HFFc6 (cell line): ENCODE measurements at regions not wholly inside any gene's neighbourhood (a gene's known extent, or its start where the extent isn't known, plus 50 kb on each side); places are given as distances from the start of the nearest gene placed in this dataset.
"Not testable (repeated sequence)": the region's sequence is repeated elsewhere in the genome, so short reads cannot be mapped to it uniquely, and the experiment has no call there.

Experiments used
- DNase-seq: peaks from one replicate; pipeline ENCODE4 v3.0.0-alpha.2; 2018
- H3K27ac Mint-ChIP-seq: 2 replicates; pipeline ENCODE4 v1.8.0; 2020; ENCODE audit warnings: mild to moderate bottlenecking, mixed read lengths
- H3K27me3 Mint-ChIP-seq: 2 replicates; pipeline ENCODE4 v1.8.0; 2021; ENCODE audit warnings: mild to moderate bottlenecking, moderate library complexity, mixed read lengths; ENCODE audit not compliant: insufficient read depth
- H3K36me3 Mint-ChIP-seq: 2 replicates; pipeline ENCODE4 v1.8.0; 2021; ENCODE audit warnings: low read depth, mixed read lengths
- H3K4me1 Mint-ChIP-seq: 2 replicates; pipeline ENCODE4 v1.8.0; 2020; ENCODE audit warnings: low read depth, mixed read lengths
- H3K4me3 Mint-ChIP-seq: 2 replicates; pipeline ENCODE4 v1.8.0; 2020; ENCODE audit warnings: mild to moderate bottlenecking, moderate library complexity, mixed read lengths
- H3K9me3 Mint-ChIP-seq: 2 replicates; pipeline ENCODE4 v1.8.0; 2020; ENCODE audit warnings: mild to moderate bottlenecking, mixed read lengths
- TF ChIP-seq, protein P1 (sequence below): fragments of 200-600 bp; sonication (generic); IDR thresholded peaks from 2 replicates; pipeline ENCODE4 v1.5.0; 2021; ENCODE audit warnings: antibody characterized with exemption, mild to moderate bottlenecking

DNA sequence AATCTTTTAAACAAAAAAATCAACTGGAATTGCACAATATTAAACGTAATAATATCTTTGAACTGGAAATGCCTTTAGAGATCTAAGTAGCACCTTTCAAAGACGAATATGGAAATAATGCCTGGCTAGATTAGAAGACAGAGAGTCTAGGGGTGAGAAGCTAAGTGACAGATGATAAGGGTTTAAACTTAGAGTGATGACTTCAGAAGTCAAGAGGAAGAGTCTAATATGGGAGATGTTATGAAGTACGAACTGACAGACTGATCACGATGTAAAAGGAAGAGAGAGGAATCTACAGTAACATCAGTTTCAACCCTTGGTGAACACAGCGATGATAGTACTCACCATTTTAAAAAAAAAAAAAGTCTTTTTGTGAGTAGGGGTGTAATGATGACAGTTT, 57.9 kb downstream of the HINT1 start:
- TF ChIP-seq, protein P1, sequence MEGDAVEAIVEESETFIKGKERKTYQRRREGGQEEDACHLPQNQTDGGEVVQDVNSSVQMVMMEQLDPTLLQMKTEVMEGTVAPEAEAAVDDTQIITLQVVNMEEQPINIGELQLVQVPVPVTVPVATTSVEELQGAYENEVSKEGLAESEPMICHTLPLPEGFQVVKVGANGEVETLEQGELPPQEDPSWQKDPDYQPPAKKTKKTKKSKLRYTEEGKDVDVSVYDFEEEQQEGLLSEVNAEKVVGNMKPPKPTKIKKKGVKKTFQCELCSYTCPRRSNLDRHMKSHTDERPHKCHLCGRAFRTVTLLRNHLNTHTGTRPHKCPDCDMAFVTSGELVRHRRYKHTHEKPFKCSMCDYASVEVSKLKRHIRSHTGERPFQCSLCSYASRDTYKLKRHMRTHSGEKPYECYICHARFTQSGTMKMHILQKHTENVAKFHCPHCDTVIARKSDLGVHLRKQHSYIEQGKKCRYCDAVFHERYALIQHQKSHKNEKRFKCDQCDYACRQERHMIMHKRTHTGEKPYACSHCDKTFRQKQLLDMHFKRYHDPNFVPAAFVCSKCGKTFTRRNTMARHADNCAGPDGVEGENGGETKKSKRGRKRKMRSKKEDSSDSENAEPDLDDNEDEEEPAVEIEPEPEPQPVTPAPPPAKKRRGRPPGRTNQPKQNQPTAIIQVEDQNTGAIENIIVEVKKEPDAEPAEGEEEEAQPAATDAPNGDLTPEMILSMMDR = no peak
- Mint-ChIP-seq H3K36me3 (no peaks in the 10 kb centered on the region), H3K27me3 (peaks cover 2% of the 10 kb centered on the region), H3K9me3 (no peaks in the 10 kb centered on the region), H3K4me1 (no peaks in the 10 kb centered on the region), H3K27ac (no peak overlapping the region), H3K4me3 (no peak overlapping the region)
- no peak for DNase-seq

DNA sequence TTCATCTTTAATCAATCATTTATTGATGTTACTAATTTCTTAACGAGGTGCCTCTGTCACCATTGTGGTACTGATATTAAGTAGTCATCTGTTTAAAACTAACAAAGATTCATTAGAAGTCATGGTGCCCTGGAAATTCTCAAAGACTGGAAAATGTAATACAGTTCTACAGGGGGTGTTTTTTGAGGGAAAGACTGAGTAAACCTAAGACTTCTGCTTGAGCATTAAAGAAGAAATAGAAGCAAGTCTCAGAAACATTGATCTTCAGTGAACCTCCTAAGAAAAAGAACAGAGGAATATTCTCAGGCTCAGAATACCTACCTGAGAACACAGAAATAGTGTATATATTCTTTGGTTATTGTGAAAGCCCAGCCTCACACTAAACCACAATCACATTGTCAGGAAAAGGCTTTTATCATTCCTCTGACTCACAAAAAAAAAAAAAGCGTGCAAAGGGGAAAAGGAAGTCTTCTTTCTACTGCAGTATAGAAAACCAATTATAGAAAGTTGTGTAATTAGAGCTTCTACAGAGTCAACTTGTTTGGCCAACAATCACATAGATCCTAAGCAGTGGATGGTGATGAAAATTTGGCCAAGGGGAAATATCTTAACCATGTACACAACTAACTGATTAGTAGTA, 60.8 kb downstream of the HINT1 start:
- peaks cover 2% of the 10 kb centered on the region for H3K27me3 Mint-ChIP-seq
- H3K27ac Mint-ChIP-seq = no peak overlapping the region
- H3K9me3 Mint-ChIP-seq = no peaks in the 10 kb centered on the region
- H3K4me3 Mint-ChIP-seq = no peak overlapping the region
- H3K36me3 Mint-ChIP-seq = no peaks in the 10 kb centered on the region
- no peaks in the 10 kb centered on the region for H3K4me1 Mint-ChIP-seq
- no peak for DNase-seq
- TF ChIP-seq, protein P1 = no peak

DNA sequence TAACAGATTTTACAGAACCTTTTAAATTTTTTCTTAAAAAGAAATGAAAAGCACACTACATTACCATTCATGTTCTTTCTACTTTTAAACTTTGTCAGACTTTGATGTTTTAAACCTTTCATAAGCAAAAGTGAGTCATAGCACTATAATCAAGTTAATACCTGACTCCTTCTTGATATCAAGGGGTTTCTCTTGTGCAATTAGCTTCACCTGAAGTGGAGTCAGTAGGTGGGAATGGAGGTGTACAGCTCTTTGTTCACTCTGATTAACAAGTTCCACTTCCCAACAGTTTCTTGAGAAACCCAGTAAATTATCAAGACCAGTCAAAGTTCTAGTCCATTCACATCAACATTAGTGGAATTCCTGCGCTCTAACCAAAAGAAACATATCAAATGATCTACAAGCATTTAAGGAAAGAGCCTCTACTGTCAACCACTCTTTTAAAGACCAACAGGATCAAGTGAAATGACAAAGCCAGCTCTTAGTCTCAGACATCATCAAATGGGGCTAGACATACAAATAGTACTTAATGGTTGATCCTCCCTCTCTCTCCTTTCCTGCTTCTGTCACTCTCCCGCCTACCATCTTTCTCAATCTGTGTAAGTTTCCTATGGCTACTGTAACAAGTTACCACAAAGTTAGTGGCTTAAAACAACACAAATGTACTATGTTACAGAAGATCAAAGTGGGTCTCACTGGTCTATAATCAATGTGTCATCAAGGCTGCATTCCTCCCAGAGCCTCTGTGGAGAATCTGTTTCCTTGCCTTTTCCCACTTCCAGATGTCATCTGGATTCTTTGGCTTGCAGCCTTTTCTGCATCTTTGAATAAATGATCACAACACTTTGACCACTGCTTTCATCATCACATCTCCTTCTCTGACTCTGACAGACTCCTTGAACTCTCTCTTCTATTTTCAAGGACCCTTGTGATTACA, 68.0 kb downstream of the HINT1 start:
- no peaks in the 10 kb centered on the region for H3K4me1 Mint-ChIP-seq
- no peak overlapping the region for H3K27ac Mint-ChIP-seq
- H3K4me3 Mint-ChIP-seq = no peak overlapping the region
- H3K9me3 Mint-ChIP-seq = no peaks in the 10 kb centered on the region
- 0 out of 2 replicates have a peak, but pooled peaks cover 1% of the 10 kb centered on the region for H3K27me3 Mint-ChIP-seq
- DNase-seq = no peak
- TF ChIP-seq, protein P1 = no peak
- no peaks in the 10 kb centered on the region for H3K36me3 Mint-ChIP-seq

DNA sequence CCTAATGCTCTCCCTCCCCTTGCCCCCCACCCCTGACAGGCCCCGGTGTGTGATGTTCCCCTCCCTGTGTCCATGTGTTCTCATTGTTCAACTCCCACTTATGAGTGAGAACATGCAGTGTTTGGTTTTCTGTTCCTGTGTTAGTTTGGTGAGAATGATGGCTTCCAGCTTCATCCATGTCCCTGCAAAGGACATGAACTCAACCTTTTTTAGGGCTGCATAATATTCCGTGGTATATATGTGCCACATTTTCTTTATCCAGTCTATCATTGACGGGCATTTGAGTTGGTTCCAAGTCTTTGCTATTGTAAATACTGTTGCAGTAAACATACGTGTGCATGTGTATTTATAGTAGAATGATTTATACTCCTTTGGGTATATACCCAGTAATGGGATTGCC, 69.5 kb downstream of the HINT1 start:
- not testable (repeated sequence) for H3K4me1 Mint-ChIP-seq, DNase-seq, H3K36me3 Mint-ChIP-seq, H3K4me3 Mint-ChIP-seq, H3K27ac Mint-ChIP-seq, H3K27me3 Mint-ChIP-seq, H3K9me3 Mint-ChIP-seq

DNA sequence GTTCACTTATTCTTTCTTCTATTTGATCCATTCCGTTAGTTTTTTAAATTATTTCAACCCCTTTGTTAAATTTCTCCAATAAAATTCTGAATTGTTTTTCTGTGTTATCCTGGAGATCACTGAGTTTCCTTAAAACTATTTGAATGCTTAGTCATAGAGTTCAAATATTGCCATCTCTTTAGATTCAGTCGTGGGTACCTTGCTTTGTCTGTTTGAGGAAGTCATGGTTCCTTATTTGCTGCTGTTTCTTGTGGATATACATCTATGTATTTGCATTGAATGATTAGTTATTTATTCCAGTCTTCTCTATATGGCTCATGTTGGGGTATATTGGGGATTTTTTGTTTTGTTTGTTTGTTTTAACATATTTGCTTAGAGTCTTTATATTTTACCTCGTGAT, 80.6 kb downstream of the HINT1 start:
- no peaks in the 10 kb centered on the region for H3K27me3 Mint-ChIP-seq
- no peaks in the 10 kb centered on the region for H3K4me1 Mint-ChIP-seq
- no peaks in the 10 kb centered on the region for H3K36me3 Mint-ChIP-seq
- no peak for DNase-seq
- no peak overlapping the region for H3K27ac Mint-ChIP-seq
- H3K9me3 Mint-ChIP-seq = peaks cover 4% of the 10 kb centered on the region; the same call in 1 of the 2 replicates
- TF ChIP-seq, protein P1 = no peak
- no peak overlapping the region for H3K4me3 Mint-ChIP-seq

DNA sequence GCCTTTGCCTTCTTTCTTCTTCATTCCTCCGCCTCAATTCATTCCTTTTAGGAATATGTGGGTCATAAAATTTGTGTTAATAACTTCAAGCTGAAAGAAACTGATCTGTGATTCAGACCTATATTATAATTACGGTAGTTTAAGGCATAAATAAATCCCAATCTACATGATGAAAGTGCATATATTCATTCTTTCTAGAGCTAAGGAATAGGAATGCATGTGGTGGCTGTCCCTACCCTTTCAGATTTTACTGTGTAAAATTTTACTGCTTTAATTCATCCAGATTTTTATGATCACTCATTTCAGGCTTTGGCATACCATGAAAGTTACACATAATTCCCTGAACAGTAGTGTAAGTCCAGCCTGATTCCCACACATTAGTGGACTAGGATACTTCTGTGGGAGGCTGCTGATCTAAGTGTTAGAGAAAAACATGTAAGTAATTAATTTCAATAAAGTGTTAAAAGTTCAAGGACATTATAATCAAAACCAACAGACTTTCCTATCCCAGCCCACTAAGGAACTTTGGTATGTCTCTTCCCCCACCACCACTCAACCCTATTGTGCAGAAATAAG, 83.1 kb downstream of the HINT1 start:
- Mint-ChIP-seq H3K4me1 (no peaks in the 10 kb centered on the region), H3K9me3 (0 out of 2 replicates have a peak, but pooled peaks cover 3% of the 10 kb centered on the region), H3K27me3 (no peaks in the 10 kb centered on the region), H3K36me3 (no peaks in the 10 kb centered on the region), H3K27ac (no peak overlapping the region), H3K4me3 (no peak overlapping the region)
- no peak for DNase-seq
- TF ChIP-seq, protein P1 = no peak
